GM18951 (cell line): ENCODE measurements at regions not wholly inside any gene's neighbourhood (a gene's known extent, or its start where the extent isn't known, plus 50 kb on each side); places are given as distances from the start of the nearest gene placed in this dataset.

Source experiments
- POLR2A ChIP-seq: IDR thresholded peaks from 4 replicates; pipeline ENCODE4 v1.6.1; 2011; ENCODE audit warnings: mild to moderate bottlenecking; ENCODE audit not compliant: insufficient read length, insufficient read depth; ENCODE audit errors: extremely low read depth
- in situ Hi-C: fragments of 300-500 bp; cut with MboI; formaldehyde crosslinking; loops from one replicate; pipeline ENCODE4 v1.12.0; 2022; ENCODE audit warnings: low sequenced_read_pairs, mixed read lengths, inconsistent platforms; ENCODE audit not compliant: unreplicated experiment

GRCh38 chr17:77375917-77376651 is 235.3 kb downstream of the SEC14L1 start:
- TF ChIP-seq POLR2A = no peak
- in situ Hi-C loops = no loop called here

- in situ Hi-C loops = no loop called here
- TF ChIP-seq POLR2A = no peak
Measured at GRCh38 chr17:77376795-77377709, 236.3 kb downstream of the SEC14L1 start.

- in situ Hi-C loops = no loop called here
- TF ChIP-seq POLR2A = no peak
Measured at GRCh38 chr17:77377710-77378235, 237.0 kb downstream of the SEC14L1 start.

GRCh38 chr17:77378318-77379064 is 237.7 kb downstream of the SEC14L1 start:
- in situ Hi-C loops = no loop called here
- no peak for TF ChIP-seq POLR2A

GRCh38 chr17:77379065-77379428 is 238.3 kb downstream of the SEC14L1 start:
- in situ Hi-C loops = no loop called here

GRCh38 chr17:77379832-77380231 is 239.1 kb downstream of the SEC14L1 start:
- TF ChIP-seq POLR2A = no peak
- in situ Hi-C loops = no loop called here

More at GRCh38 chr17:77379065-77379428, 238.3 kb downstream of the SEC14L1 start:
- TF ChIP-seq POLR2A = no peak

GRCh38 chr17:77380395-77381184 is 239.8 kb downstream of the SEC14L1 start:
- no peak for TF ChIP-seq POLR2A
- in situ Hi-C loops = no loop called here

GRCh38 chr17:77381185-77381700 is 240.5 kb downstream of the SEC14L1 start:
- in situ Hi-C loops = no loop called here
- no peak for TF ChIP-seq POLR2A

GRCh38 chr17:77381731-77382130 is 241.0 kb downstream of the SEC14L1 start:
- TF ChIP-seq POLR2A = no peak
- in situ Hi-C loops = no loop called here

- TF ChIP-seq POLR2A = no peak
- in situ Hi-C loops = no loop called here
Measured at GRCh38 chr17:77382356-77382911, 241.7 kb downstream of the SEC14L1 start.

GRCh38 chr17:77382966-77383612 is 242.3 kb downstream of the SEC14L1 start:
- in situ Hi-C loops = no loop called here
- no peak for TF ChIP-seq POLR2A
